Activated CD4-positive, alpha-beta T cell treated with anti-CD3 and anti-CD28 coated beads, Interleukin-2, amount 50 U/mL, for 48 hours (primary cell): ENCODE measurements at regions not wholly inside any gene's neighbourhood (a gene's known extent, or its start where the extent isn't known, plus 50 kb on each side); places are given as distances from the start of the nearest gene placed in this dataset.
"Not testable (repeated sequence)": the region's sequence is repeated elsewhere in the genome, so short reads cannot be mapped to it uniquely, and the experiment has no call there.

ENCODE experiments used
- DNase-seq, 2 experiments: peaks; one replicate each; pipeline ENCODE4 v3.0.0-alpha.2; 2020

DNA sequence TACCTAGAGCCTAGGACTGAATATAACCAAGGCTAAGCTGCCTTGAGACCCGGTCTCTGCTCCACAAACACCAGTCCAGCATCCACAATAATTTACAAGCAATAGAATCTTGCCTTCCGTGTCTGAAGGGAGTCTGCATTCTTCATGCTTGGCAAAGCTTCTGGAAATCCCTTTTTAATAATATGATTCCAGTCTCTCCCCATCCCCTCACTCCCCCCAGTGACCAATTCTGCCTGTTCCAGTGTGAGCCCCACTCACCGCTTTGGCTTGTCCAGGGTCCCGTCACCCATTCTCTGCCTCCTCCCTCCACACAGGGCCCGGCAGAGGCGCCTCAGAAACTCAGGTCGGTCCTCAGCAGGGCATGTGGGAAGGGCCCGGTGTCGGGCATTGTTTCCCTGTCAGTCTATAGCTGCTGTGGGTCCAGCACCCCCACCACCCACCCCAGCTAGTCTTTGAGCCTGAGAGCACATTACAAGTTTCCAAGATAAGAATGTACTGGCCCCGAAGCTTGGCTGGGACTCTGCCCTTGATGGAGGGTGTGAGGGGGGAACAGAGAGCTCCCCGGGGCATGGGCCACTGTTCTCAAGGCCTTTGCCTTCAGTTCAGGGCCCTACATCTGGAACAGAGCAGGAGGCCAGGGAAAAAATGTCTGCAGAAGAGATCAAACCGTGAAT lies 129.7 kb upstream of the MYCN start:
- DNase-seq, result no peak

DNA sequence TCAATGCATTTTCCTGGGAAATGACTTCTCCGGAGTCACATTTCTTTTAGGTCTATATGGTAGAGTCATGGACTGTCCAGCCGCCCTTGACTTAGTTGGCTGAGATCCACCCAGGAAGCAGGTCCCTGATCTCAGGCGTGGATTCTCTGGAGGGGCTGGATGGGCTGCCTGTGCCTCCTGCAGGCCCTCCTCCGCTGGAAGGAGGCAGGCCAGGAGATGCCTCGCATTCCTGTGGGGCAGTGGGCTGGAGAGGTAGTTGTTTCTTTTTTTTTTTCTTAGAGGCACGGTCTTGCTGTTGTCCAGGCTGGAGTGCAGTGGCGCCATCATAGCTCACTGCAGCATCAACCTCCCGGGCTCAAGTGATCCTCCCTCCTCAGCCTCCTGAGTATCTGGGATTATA lies 129.0 kb upstream of the MYCN start:
- no peak for DNase-seq

DNA sequence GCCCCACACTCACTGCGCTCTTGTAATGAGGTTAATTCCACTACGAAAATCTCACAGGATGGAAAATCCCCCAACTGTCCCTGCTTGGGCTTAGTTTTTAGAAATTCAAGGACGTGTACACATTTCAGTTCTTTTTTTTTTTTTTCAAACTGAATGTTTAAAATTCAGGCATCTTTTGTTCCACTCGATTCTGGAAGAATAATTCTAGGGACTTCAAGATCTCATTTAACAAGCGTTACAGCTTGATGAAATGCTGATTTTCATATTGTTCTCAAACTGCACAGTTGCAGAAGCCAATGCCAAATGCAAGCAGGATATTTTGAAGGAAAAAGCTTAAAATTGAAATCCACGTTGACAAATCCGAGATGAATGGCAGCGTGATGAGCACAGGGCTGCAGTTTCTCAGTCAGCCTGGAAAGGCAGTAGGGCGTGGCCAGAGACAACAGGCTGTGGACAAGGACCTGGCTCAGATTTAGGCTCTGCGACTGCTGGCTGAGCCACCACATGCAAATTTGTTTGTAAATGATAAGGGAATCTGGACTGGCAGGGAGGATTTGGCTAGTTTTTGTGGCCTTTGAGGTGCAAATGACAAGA lies 128.1 kb upstream of the MYCN start:
- no peak for DNase-seq

DNA sequence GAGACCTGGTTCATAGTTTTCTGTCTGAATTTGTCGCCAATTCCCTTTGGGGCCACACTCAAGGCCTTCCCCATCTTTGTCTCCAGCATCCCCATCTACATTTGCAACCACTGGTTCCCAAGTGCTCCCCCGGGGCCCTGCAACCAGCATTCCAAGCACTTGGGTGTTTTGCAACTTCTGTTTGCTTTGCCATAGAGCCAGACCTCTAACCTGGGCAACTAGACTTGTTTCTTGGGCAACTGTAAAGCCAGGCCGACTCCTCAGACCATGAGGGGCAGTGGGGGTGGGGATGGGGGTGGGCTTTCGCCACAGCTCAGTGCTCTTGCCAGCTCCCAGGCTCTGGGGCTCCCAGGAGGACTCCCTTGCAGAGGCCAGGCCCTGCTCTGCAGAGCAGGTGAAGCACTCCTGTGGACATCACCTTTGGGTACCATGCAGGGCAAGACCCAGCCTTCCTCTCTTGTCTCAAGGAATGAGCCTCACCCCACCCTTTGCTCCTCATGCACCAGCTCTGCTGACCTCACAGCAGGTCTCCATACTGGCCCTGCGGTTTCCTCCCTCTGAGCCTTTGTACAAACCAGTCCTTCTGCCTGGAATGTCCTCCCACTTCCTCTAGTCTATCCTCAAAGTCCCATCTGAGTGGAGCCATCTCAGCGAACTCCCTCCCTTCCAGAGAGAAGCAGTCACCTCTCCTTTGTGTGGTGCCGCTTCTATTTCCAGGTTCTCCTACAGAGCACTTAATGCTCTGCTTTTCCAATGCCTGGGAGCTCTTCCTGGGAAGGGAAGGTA lies 126.7 kb upstream of the MYCN start:
- no peak for DNase-seq

DNA sequence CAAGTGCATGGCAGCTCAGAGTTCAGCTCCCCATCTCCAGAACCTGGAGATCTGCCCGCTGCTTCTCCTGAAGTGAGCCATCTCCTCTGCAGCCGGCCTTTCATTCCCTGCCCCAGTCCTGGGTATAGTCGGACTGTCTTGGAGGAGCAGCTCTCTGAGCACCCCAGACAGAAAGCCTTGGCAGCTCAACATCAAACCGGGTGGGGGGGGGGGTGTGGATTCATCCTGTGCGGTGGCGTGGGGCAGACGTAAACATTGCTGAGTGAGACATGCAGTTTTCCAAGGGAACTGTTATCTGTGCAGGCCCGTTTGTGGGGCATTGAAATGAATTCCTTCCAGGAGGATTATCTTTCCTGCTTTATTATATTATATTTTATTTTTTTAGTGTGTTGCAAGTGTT lies 125.9 kb upstream of the MYCN start:
- DNase-seq, result no peak

DNA sequence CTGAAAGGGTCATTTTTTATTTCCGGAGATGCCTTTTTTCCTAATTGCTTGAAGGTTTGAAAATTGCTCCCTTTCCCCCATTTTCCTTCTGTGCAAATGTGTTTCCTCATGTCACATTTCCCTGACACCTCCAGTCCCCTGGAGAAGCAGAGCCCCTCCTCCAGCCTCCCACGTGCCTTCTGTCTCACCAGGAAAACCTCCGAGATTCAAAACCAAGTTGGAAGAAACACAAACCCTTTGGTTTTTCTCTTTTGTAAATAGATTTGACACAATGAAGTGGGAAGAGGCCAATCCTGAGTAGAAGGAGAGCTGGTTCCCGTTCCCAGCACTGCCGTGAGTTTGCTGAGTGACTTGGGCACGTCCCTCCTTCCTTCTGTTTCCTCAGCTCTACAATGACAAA lies 125.4 kb upstream of the MYCN start:
- no peak for DNase-seq

DNA sequence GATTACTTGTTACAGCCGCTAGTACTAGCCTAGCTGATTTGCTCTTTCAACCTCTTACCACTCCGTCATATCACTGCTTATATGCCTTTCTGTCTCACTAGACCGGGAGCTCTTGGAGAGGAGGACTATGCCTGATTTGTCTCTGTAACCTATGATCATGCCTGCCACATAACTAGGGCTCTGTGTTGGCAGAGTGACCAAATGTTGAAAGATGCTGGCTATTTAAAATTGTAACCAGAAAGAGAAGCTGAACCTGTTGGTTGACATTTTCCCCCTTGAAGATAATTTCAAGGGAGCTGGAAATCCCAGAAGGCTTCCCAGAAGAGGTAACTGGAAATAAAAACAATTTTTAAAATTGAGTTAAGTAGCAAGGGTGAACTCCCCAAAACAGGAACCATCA lies 124.1 kb upstream of the MYCN start:
- no peak for DNase-seq

DNA sequence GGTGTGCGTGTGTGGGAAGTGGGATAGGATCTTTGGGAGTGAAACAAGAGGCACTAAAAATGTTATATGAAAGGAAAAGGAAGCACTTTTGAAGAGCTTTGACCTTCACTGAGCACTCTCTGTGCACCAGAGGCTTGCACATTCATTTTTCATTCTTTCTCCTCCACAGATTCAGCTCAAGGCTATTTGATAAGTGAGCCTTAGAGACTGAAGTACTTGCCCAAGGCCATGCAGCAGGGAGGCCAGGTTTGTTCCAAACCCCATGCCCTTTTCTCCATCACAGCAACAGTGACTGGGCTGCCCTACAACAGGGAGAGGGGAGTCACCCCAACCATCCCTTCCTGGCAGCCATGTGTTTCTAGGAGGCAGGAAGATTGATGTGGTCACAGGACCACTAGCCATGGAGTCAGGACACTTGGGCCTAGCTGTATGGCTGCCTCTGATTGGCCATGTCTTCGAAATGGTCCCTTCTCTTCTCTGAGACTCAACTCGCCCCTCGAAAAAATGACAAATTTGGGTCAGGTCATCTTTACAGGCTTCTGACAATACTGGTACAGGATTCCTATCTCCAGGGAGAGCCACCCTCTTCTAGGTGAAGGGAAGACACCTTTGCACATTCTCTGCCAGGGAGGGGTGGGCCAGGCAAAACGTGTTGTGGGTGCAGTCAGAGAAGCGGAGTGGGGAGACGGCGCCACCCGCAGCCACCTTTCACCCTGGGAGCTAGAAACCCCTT lies 123.5 kb upstream of the MYCN start:
- no peak for DNase-seq

DNA sequence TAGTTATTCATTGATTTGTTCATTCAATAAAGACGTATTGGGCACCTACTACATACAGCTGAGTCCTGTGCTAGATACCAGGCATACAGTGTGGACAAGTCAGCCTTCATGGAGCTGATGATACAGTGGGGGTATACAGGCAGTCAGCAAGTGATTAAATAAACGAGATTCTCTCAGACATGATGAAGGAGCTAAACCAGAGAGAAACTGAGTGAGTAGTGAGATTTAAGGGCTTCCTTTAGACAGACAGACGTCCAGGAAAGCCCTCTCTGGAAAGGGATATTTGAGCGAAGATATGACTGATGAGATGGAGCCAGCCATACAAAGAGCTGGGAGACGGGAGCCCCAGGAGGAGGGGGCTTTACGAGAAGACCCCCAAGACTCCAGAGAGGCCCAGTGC lies 122.6 kb upstream of the MYCN start:
- no peak for DNase-seq

DNA sequence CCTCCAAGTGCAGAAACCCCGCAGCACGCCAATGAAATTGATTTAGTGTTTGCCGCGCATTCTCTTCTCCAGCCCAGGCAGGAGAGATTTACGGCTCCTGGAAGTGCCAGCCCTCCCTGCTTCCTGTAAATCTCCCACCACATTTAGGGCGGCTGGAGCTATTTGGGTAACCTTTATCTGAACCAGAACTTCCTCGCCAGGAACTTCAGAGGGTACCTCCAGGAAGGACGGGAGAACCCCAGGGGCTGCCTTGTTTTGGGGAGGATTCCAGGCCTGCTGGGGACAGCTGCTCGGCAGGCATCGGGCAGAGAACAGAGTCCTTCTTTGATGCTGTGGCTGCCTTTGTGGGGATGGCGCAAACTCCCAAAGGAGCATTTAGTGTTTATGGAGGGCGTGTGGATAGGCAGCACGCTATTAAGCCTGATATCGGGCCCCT lies 122.0 kb upstream of the MYCN start:
- DNase-seq, result no peak

DNA sequence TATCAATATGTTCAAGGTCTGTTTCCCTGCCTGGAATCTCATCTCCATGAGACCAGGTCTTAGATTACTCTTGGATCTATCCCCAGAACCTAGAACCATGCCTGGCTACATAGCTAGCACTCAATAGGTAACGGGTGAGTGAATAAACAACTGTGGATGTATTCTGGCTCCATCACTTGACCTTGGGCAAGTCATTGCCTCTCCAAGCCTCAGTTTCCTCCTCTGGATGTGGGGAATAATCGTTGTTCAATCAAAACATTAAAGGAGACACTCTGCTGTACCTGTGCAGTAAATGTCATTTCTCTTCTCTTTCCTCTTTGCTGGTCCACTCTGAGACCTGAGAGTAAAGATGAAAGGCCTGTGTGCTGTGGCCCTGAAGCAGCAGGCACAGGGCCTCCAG lies 121.5 kb upstream of the MYCN start:
- DNase-seq, result no peak

DNA sequence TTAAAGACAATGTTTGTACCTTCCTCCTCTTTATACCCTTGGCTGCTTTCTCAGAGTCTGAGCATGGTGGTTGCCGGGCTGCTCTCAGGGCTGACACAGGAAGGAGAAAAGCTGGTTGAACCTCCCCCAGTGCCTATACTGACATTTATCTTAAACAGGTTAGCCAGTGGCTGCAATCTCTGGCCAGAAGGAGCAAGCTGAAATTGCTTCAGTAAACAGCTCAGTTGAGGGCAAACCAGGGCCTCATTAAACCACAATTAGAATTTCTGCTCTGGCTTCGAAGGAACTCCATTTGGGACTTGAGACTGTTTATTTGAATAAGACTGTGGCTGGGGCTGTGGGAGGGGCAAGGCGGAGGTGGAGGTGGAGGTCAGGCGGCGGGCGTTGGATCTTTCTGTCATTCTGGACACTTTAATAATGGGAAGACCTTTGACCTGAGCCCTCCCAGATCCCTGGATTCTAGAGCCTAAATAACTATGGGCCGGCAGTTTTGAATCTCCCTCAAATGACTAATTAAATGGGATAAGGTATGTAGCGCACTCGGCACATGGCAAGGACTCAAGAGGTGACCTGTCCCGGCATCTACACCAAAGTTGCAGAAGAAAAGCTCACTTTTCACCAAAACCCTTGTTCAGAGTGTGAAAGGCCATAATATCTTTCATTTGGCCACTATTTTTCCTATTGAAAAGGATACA lies 120.6 kb upstream of the MYCN start:
- no peak for DNase-seq

DNA sequence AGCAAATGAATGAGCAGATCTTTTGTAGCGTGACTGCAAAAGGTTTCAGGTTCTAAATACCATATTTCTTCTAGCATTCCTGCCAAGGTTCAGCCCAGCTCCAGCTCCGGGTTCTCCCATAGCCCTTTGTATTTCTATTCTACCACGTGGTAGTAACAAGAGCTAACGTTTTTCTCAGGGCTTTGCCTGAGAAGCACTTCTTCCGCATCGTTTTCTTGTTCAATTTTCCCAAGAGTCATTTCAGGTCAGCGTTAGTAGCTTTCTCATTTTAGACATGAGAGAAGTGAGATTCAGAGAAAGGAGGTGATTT lies 120.1 kb upstream of the MYCN start:
- no peak for DNase-seq

DNA sequence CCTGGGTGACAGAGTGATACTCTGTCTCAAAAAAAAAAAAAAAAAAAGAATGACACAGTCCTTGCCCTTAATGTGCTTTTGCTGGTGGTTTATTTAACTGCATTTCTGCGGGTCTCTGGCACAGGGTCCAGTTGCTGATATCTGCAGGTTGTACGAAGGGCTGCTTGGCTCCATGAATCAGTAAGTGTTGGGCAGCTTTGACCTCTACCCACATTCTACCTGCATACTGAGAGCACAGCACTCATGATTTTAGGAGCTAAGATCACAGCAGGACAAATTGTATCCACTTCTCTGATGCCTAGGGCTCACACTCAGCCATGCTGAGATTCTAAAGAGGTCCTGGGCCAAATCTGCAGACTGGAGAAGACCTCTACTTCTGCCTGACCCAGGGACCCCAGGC lies 119.4 kb upstream of the MYCN start:
- DNase-seq, result no peak

DNA sequence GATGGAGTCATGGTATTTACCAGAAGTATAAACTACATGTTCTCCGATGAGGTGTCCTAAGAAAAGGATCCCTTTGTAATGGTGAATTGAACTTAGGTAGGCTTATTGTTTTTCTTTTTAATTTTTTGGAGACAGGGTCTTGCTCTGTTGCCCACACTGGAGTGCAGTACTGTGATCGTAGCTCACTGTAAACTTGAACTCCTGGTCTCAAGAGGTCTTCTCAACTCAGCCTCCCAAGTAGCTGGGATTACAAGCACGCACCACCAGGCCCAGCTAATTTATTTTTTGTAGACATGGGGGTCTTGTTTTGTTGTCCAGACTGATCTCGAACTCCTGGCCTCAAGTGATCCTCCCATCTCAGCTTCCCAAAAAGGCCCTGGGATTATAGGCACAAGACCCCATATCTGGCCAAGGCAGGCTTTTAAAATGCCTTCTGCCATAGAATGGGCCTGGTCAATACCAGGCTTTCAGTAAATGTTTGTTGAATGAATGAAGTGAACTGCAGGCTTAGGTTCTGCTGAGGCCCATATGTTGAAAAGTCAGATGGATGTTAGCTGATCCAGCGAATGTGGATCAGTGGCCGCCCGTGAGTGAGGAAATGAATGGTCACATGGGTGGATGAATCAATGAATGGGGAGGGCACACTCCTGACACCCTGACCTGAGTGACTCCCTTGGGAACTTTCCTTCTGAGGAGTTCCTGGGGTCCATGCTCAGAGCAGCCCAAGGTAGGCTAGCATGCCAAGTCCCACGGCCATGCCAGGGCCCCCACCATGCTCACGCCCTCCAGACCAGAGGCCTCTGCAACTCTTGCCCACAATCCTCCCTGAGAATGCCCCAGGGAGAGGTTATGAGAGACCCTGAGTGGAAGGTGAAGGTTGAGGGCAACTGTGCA lies 118.0 kb upstream of the MYCN start:
- no peak for DNase-seq

DNA sequence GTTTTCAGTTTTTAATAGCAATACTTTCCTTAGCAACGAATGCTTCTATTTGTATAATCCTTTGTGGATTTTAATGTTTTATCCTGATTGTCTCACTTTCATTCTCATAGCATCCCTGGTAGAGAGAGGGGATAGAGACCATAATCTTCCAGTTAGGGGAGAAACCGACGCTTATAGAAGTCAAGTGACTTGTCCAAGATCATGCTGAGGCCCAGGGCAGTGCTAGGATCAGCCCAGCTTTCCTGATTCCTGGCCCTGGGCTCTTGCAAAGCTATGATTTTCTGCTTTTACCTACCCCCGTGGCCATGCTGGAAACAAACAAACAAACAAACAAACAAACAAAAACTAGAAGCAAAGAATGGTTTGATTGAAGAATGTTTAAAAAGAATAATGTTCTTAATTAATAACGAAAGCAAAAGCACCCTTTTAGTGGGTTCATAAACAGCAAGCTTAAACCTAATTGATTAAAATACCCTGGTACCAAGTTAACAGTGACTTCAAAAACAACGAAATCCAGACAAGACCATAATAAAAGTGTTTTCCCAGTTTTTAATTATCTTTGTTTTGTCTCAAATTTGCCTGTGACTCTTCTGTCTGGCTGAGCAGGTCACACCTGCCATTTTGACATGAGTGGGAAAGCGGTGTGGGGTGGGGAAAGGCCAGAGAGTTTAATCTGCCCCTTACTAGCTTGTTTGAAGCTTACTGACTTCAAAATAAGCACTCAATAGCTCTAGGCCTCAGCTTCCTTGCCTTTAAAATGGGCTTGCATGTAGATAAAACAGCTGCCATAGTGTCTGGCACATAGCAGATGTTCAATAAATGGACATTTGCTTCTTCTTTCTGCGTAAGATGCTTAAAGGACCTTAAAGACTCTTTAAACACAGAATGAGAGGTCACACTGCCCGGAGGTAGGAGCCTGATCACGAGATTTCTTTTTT lies 116.6 kb upstream of the MYCN start:
- DNase-seq, result no peak

DNA sequence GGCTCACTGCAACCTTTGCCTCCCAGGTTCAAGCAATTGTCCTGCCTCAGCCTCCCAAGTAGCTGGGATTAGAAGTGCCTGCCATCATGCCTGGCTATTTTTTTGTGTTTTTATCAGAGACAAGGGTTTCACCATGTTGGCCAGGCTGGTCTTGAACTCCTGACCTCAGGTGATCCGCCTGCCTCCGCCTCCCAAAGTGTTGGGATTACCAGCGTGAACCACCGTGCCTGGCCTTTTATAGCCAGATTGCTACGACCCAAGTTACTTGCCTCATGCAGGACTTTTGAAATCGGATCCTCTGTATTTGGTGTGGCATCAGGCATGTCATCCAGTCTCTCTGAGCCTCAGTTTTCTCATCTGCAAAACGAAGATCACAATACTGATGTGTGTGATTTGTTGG lies 115.9 kb upstream of the MYCN start:
- not testable (repeated sequence) for DNase-seq

DNA sequence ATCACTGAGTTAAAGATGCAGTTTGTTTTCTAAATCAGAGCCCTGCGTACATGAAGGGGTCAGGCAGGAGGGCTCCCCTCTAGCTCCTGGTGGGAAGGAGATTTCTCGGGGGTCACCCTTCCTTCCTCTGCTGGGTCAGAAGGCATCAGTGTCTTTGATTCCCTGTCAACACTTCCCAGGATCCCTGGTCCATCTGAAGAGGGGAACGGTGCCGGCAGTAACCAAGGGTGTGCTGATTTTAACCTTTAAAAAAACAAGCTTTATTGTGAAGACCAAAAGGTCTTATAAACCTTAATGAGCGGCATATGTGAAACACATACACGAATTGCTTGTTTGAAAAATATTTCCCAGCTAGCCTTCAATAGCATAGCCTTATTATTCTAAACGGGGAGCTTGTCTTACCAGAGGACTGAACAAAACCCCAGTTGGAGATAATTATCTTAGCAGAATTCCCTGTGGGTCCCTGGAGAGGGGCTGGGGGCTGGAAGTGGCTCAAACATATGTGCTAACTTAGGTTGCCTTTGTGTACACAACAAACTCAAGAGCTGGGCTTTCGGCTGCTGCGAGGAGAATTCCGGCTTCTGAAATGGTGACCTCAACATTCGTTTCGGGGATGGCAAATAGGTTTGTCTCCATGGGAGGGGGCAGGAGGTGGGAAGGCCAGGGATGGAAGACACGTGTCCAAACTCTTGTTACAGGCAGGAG lies 114.9 kb upstream of the MYCN start:
- DNase-seq, result no peak

DNA sequence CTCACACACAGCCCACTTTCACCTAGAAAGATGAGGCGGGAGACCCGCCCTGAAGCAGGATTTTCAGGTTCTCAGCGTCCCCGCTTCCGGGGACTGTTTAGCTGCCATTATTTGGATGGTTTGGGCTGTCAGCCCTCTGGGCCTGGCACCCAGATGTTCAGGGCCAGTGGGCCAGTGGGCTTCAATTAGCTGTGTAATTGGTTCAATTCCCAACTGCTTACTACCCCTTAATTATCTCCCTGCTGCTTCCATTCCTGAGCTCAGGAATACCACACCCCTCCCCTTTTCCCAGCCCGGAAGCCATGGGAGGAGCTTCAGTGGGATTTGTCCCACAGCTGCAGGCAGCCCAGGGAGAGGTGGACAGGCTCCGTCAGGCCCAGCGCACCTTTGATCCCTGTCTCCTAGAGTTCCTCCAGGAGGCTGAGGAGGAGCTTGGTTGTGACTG lies 114.1 kb upstream of the MYCN start:
- DNase-seq, result no peak

DNA sequence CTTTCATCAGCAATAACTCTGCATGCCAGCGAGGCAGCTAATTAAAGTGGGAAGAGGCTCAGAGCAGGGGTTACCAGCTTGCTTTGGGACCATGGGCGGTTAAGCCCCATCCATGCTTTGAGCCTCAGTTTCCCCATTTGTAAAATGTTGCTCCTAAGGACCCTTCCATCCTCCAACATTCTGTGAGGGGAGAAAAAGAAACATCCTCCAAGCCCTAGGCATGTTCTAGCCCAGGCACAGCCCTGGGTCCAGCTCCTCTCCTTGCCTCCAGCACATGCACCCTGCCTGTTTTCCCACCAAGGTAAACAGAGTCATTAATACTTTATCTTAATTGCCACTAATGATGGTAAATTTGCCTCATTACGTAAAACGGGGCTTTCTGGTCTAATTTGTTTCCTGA lies 113.3 kb upstream of the MYCN start:
- no peak for DNase-seq
